ENCODE measurements at regions not wholly inside any gene's neighbourhood (a gene's known extent, or its start where the extent isn't known, plus 50 kb on each side); places are given as distances from the start of the nearest gene placed in this dataset.

DNA sequence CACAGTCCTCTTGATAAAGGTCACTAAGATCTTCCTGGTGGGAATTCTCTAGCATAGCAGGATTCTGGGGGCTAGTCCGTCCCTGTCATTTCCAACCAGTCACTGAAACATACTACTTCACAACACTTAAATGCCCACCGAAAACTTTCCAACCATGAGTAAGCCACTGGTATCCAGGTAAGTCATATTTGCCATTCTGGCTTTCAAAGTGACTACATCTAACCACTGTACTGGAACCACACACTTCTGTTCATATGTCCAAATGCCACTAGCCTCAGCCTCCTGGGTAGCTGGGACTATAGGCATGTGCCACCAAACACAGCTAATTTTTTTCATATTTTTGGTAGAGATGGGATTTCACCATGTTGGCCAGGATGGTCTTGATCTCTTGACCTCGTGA, 64.3 kb upstream of the VANGL1 start:
- DNase-seq (ENCODE audit: low spot score), result no peak

GRCh38 chr1:115575661-115576060, 66.1 kb upstream of the VANGL1 start:
- DNase-seq (ENCODE audit: low spot score), result no peak

GRCh38 chr1:115572710-115573109, 69.1 kb upstream of the VANGL1 start:
- DNase-seq (ENCODE audit: low spot score), result no peak

DNA sequence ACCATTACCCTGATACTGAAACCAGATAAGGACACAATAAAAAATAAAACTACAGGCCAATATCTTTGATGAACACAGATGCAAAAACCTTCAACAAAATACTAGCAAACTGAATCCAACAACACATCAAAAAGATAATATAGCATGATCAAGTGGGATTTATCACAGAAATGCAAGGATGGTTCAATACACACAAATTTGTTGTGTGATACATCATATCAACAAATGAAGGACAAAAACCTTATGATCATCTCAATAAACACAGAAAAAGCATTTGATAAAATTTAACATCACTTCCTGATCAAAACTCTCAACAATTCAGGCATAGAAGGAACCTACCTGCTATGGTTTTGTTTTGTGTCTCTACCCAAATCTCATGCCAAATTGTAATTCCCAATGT, 74.3 kb upstream of the VANGL1 start:
- no peak for DNase-seq (ENCODE audit: low spot score)

GRCh38 chr1:115565791-115566190, 76.0 kb upstream of the VANGL1 start:
- DNase-seq (ENCODE audit: low spot score), result no peak

- no peak for DNase-seq (ENCODE audit: low spot score)
Observed at GRCh38 chr1:115565353-115565752, 76.4 kb upstream of the VANGL1 start.

GRCh38 chr1:115564201-115564600, 77.6 kb upstream of the VANGL1 start:
- no peak for DNase-seq (ENCODE audit: low spot score)

GRCh38 chr1:115560027-115560426, 81.7 kb upstream of the VANGL1 start:
- DNase-seq (ENCODE audit: low spot score), result no peak

GRCh38 chr1:115558275-115558674, 83.5 kb upstream of the VANGL1 start:
- no peak for DNase-seq (ENCODE audit: low spot score)

DNA sequence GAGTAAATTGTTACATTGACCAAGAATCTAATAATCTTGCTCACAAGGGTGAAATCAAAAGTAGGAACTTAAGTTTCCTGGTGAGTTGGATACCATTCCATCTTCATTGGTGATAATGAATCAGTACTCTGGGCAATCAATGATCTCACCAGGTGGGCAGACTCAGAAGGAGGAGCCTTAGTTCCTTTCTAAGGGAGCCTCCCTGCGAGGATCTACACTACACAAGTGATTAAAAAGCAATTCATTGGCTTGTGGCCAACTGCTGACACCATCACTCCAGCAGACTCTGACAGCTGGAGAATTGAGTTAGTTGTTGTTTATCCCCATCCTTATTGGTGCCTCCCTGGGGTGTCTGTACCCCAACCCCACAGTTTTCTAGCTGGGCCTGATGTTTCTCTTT, 84.1 kb upstream of the VANGL1 start:
- DNase-seq (ENCODE audit: low spot score), result no peak

- DNase-seq (ENCODE audit: low spot score), result no peak
Observed at GRCh38 chr1:115556236-115556635, 85.5 kb upstream of the VANGL1 start.

- DNase-seq (ENCODE audit: low spot score), result no peak
Observed at GRCh38 chr1:115555446-115555845, 86.3 kb upstream of the VANGL1 start.

GRCh38 chr1:115547696-115548095, 94.1 kb upstream of the VANGL1 start:
- no peak for DNase-seq (ENCODE audit: low spot score)

- DNase-seq (ENCODE audit: low spot score), result no peak
Observed at GRCh38 chr1:115546846-115547245, 94.9 kb upstream of the VANGL1 start.

DNA sequence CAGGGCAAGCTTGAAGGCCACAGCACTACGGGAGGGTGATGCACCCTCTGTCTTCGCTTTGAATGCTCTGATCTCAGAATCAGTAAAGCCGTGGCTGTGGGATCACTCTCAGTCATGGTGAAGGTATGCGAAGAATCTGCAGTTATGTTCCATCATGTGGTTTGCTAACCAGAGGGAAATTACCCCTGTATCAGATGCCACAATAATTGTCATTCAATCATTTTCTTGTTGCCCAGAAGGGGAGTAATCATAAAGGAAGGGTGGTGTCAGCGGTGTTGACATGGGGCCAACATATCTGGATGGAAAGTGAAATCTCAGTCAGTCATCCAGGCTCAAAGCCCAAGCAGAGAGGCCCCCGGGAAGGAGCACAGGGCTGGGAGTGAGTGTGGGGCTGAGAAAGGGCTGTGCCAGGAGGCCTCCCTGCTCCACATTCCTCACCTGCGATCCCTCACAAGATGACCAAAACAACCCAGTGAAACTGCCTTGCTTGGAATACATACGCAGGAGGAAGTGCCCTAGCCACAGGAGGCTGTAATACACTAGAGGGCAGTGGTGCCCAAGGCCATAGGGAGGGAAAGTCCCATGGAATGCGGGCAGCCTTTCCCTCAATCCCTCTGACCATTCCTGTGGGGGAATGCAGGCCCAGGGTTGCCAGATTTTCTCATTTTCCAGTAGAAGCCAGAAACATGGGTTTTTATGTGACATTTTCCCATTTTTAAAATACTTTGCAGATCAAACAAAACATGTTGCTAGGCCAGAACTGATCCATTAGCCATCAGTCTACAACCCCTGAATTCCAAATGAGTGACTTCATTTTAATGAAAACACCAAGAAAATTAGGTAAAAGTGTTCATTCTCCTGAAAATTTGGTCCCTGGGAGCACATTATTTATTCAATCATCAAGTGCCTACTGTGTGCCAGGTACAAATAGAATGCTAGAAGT, 95.7 kb upstream of the VANGL1 start:
- DNase-seq (ENCODE audit: low spot score), result peak; percentile 3

DNA sequence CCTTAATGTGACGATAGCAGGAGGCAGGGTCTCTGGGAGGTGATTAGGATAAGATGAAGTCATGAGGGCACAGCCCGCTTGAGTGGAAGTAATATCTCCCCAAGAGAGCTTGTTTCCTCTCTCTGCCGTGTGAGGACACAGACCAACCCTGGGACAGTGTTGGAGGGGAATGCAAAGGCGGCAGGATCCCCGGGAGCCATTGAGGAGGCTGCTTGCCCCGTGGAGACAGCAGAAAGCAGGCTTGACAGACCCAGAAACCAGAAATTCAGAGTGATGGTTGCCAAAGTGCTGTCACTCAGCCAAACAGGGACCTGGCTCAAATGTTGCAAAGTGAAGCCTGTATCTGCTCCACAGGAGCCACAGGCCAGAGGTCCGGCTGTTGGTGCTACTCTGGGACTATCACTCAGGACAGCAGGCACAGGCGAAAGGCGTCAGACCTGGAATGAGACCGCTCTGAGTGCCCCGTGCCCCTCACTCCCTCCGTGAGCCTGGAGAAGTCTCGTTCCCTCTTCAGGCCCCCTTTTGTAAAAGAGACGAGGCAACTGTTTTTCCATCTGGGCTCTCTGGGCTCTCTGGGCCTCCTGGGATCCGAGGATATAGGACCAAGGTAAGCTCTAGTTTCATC, 96.6 kb upstream of the VANGL1 start:
- no peak for DNase-seq (ENCODE audit: low spot score)

- DNase-seq (ENCODE audit: low spot score), result no peak
Observed at GRCh38 chr1:115544131-115544530, 97.6 kb upstream of the VANGL1 start.

- DNase-seq (ENCODE audit: low spot score), result no peak
Observed at GRCh38 chr1:115543247-115543646, 98.5 kb upstream of the VANGL1 start.

- DNase-seq (ENCODE audit: low spot score), result no peak
Observed at GRCh38 chr1:115539736-115540135, 102.0 kb upstream of the VANGL1 start.

GRCh38 chr1:115539061-115539460, 102.7 kb upstream of the VANGL1 start:
- DNase-seq (ENCODE audit: low spot score), result no peak

DNA sequence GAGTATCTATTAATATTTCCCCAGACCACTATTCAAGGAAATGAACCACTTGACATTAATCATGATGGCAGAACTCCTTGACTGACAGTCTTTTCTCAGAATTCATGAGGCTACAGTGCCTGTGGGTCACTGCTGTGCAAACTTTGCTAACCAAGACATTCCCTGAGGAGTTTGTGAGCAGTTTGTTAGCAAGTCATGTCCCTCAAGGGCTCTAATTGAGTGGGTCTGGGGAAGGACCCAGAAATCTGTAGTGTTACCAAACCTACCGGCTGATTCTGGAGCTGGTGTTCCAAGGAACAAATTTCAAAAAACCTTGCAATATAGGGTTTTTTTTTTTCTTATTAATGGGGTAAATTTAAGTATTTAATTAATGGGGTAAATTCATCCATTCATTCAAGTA, 103.2 kb upstream of the VANGL1 start:
- DNase-seq (ENCODE audit: low spot score), result no peak

- no peak for DNase-seq (ENCODE audit: low spot score)
Observed at GRCh38 chr1:115537415-115537814, 104.4 kb upstream of the VANGL1 start.

- no peak for DNase-seq (ENCODE audit: low spot score)
Observed at GRCh38 chr1:115536279-115536816, 105.4 kb upstream of the VANGL1 start.

All from globus pallidus (tissue), 1 donor.